HCT116 (cell line): ENCODE measurements at regions not wholly inside any gene's neighbourhood (a gene's known extent, or its start where the extent isn't known, plus 50 kb on each side); places are given as distances from the start of the nearest gene placed in this dataset.

Experiments
- ATAC-seq: fragments of 200-7000 bp; cut with Tn5 transposase; 2 replicates; pipeline ENCODE4 v1.9.1; 2020; ENCODE audit warnings: mild to moderate bottlenecking, moderate library complexity
- BruUV-seq: library from RNA; stranded (reverse); fragments of 400-500 nt; replicated peaks from 2 replicates; lab custom pipeline; 2021; lab: Mats Ljungman, UMichigan
- CTCF ChIA-PET: fragments of 300-600 bp; sonication (Branson Sonifier 250); formaldehyde crosslinking; loops from one replicate; lab custom pipeline; 2021; ENCODE audit warnings: antibody characterized with exemption; lab: Charles Lee
- POLR2A ChIA-PET: fragments of 300-600, 350-600 bp; sonication (Branson Sonifier 250); formaldehyde crosslinking; loops from one replicate; lab custom pipeline; 2021; ENCODE audit warnings: antibody characterized with exemption; lab: Charles Lee
- RAD21 ChIA-PET, 2 experiments: fragments of 300-600 bp; sonication (Branson Sonifier 250); formaldehyde crosslinking; loops; one replicate each; lab custom pipeline; 2023; ENCODE audit warnings: low total read pairs in 2 of 2; ENCODE audit not compliant: uncharacterized antibody in 2 of 2, unreplicated experiment in 2 of 2, low non-redundant PET in 1 of 2; lab: Charles Lee
- DNase-seq: peaks from one replicate; pipeline ENCODE4 v3.0.0-alpha.2; 2010; ENCODE audit warnings: low read depth, low spot score
- H2AFZ ChIP-seq: fragments of 200-600 bp; shearing (Covaris generic), sonication (generic); 2 replicates; pipeline ENCODE4 v1.6.1; 2017; ENCODE audit warnings: low read depth, mixed run types, mixed read lengths, antibody characterized with exemption, low read length; ENCODE audit not compliant: poor library complexity, severe bottlenecking
- H3K27ac ChIP-seq: 2 replicates; pipeline ENCODE4 v1.5.1; 2012; ENCODE audit warnings: low read depth, low read length
- H3K27me3 ChIP-seq: fragments of 200-600 bp; sonication (generic); 2 replicates; pipeline ENCODE4 v1.6.1; 2016; ENCODE audit warnings: mixed run types, low read length, mixed read lengths; ENCODE audit not compliant: insufficient read depth
- H3K36me3 ChIP-seq, 2 experiments: fragments of 200-500 bp in 1 of 2; fragments of 200-600 bp in 1 of 2; sonication (Bioruptor generic) in 1 of 2; sonication (generic) in 1 of 2; 2 replicates each; pipeline versions ENCODE4 v1.5.1 to v1.6.1; 2014 to 2016; ENCODE audit warnings: low read length in 2 of 2, inconsistent platforms in 1 of 2, mixed read lengths in 1 of 2, mixed run types in 1 of 2; ENCODE audit not compliant: insufficient read depth in 2 of 2, control insufficient read depth in 1 of 2
- H3K4me1 ChIP-seq, 2 experiments: fragments of 200-600 bp in 1 of 2; sonication (generic) in 1 of 2; 2 replicates each; pipeline versions ENCODE4 v1.5.1 to v1.6.1; 2012 to 2017; ENCODE audit warnings: low read length in 2 of 2, inconsistent platforms in 1 of 2, mild to moderate bottlenecking in 1 of 2, mixed read lengths in 1 of 2, mixed run types in 1 of 2, moderate library complexity in 1 of 2; ENCODE audit not compliant: insufficient read depth in 2 of 2, control insufficient read depth in 1 of 2
- H3K4me2 ChIP-seq: fragments of 200-600 bp; sonication (generic); 2 replicates; pipeline ENCODE4 v1.6.1; 2017; ENCODE audit warnings: mixed run types, low read length, mixed read lengths
- H3K4me3 ChIP-seq, 2 experiments: fragments of 200-600 bp in 1 of 2; sonication (generic) in 1 of 2; replicated peaks in 1 of 2; 2 replicates each; pipeline ENCODE4 v1.5.1; 2011 to 2016; ENCODE audit warnings: low read length in 2 of 2, control low read depth in 1 of 2, low read depth in 1 of 2, mild to moderate bottlenecking in 1 of 2, mixed read lengths in 1 of 2, mixed run types in 1 of 2
- H3K79me2 ChIP-seq: fragments of 200-600 bp; sonication (generic); 2 replicates; pipeline ENCODE4 v1.6.1; 2017; ENCODE audit warnings: mild to moderate bottlenecking, mixed run types, low read length, moderate library complexity, mixed read lengths; ENCODE audit not compliant: insufficient read depth
- H3K9ac ChIP-seq: fragments of 200-600 bp; sonication (generic); 2 replicates; pipeline ENCODE4 v1.6.1; 2016; ENCODE audit warnings: low read length, mixed read lengths
- H3K9me2 ChIP-seq: fragments of 200-600 bp; sonication (generic), shearing (Covaris generic); 2 replicates; pipeline ENCODE4 v1.6.1; 2017; ENCODE audit warnings: mixed run types, mild to moderate bottlenecking, moderate library complexity; ENCODE audit not compliant: insufficient read depth
- H3K9me3 ChIP-seq, 2 experiments: fragments of 200-500 bp in 1 of 2; fragments of 200-600 bp in 1 of 2; sonication (Bioruptor generic) in 1 of 2; sonication (generic) in 1 of 2; 2 replicates each; pipeline ENCODE4 v1.6.1; 2014 to 2017; ENCODE audit warnings: low read length in 2 of 2, mixed read lengths in 2 of 2, inconsistent platforms in 1 of 2, low read depth in 1 of 2, mild to moderate bottlenecking in 1 of 2, mixed run types in 1 of 2, moderate library complexity in 1 of 2; ENCODE audit not compliant: control insufficient read depth in 1 of 2, insufficient read depth in 1 of 2
- H4K20me1 ChIP-seq: fragments of 200-600 bp; sonication (generic), shearing (Covaris generic); 2 replicates; pipeline ENCODE4 v1.6.1; 2017; ENCODE audit warnings: mixed run types, mild to moderate bottlenecking, moderate library complexity; ENCODE audit not compliant: insufficient read depth
- CBX3 ChIP-seq: IDR thresholded peaks from 2 replicates; pipeline ENCODE4 v1.6.1; 2012; ENCODE audit warnings: low read depth
- CEBPB ChIP-seq: IDR thresholded peaks from 2 replicates; pipeline ENCODE4 v1.6.1; 2012; ENCODE audit warnings: low read depth
- EGR1 ChIP-seq: IDR thresholded peaks from 2 replicates; pipeline ENCODE4 v1.6.1; 2012; ENCODE audit warnings: low read depth
- ELF1 ChIP-seq: IDR thresholded peaks from 2 replicates; pipeline ENCODE4 v1.6.1; 2012; ENCODE audit warnings: low read depth, borderline replicate concordance
- EZH2 ChIP-seq: fragments of 200-600 bp; sonication (generic); IDR thresholded peaks from 2 replicates; pipeline ENCODE4 v1.6.1; 2017; ENCODE audit warnings: antibody characterized with exemption, mixed run types
- POLR2A ChIP-seq: IDR thresholded peaks from 2 replicates; pipeline ENCODE4 v1.7.0; 2011; ENCODE audit warnings: borderline replicate concordance; ENCODE audit not compliant: insufficient read depth, insufficient read length; ENCODE audit errors: extremely low read depth
- POLR2AphosphoS5 ChIP-seq: IDR thresholded peaks from 2 replicates; pipeline ENCODE4 v1.6.1; 2011; ENCODE audit warnings: mild to moderate bottlenecking, low read depth, low read length, moderate library complexity
- SIN3A ChIP-seq: IDR thresholded peaks from 2 replicates; pipeline ENCODE4 v1.6.1; 2012; ENCODE audit warnings: low read depth
- SP1 ChIP-seq: IDR thresholded peaks from 2 replicates; pipeline ENCODE4 v1.6.1; 2012; ENCODE audit warnings: low read depth
- TCF7L2 ChIP-seq: IDR thresholded peaks from 2 replicates; pipeline ENCODE4 v1.7.0; 2011; ENCODE audit warnings: borderline replicate concordance, inconsistent platforms; ENCODE audit not compliant: insufficient read depth, insufficient read length; ENCODE audit errors: extremely low read depth
- YY1 ChIP-seq: IDR thresholded peaks from 2 replicates; pipeline ENCODE4 v1.6.1; 2011; ENCODE audit warnings: low read length, low read depth, moderate library complexity, mild to moderate bottlenecking; ENCODE audit not compliant: insufficient replicate concordance; ENCODE audit errors: extremely low read depth
- ZFX ChIP-seq: fragments of 450-650 bp; IDR thresholded peaks from 2 replicates; pipeline ENCODE4 v1.6.1; 2017
- ZNF274 ChIP-seq: fragments of 200-500 bp; sonication (Bioruptor generic); IDR thresholded peaks from 2 replicates; pipeline ENCODE4 v1.6.1; 2014; ENCODE audit warnings: mild to moderate bottlenecking, low read depth, low read length, inconsistent platforms
- intact Hi-C: fragments of 100-400 bp; cut with micrococcal nuclease; formaldehyde crosslinking; loops from 2 replicates; pipeline ENCODE4 v1.10.0; 2022
- TF ChIP-seq, protein P1 (sequence below): IDR thresholded peaks from 2 replicates; pipeline ENCODE4 v1.6.1; 2012; ENCODE audit warnings: low read depth
- TF ChIP-seq, protein P2 (sequence below), 3 experiments: fragments of 200-600 bp in 1 of 3; sonication (generic) in 1 of 3; IDR thresholded peaks in 2 of 3; conservative IDR thresholded peaks in 1 of 3; 2 replicates each; pipeline ENCODE4 v1.5.1; 2012 to 2017; ENCODE audit warnings: low read depth in 2 of 3, low read length in 2 of 3, antibody characterized with exemption in 1 of 3, borderline replicate concordance in 1 of 3, control low read depth in 1 of 3, mild to moderate bottlenecking in 1 of 3, mixed read lengths in 1 of 3, mixed run types in 1 of 3, moderate library complexity in 1 of 3; ENCODE audit not compliant: insufficient read depth in 1 of 3
- TF ChIP-seq, protein P3 (sequence below): IDR thresholded peaks from 2 replicates; pipeline ENCODE4 v1.6.1; 2012
- TF ChIP-seq, protein P4 (sequence below): IDR thresholded peaks from 2 replicates; pipeline ENCODE4 v1.6.1; 2012

DNA sequence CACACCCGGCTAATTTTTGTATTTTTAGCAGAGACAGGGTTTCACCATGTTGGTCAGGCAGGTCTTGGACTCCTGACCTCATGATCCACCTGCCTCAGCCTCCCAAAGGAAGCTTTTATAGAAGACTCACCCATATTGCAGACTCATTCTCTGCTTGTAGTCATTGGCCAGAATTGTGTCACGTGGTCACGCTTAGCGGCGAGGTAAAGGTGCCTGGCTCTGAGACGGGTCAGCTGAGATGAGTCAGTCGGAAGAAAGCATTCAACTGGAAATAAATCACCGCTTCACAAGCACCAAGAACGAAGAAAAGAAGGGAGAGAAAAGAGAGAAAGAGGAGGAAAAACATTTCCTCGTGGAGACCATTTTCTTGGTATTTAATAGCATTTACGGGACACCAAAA lies 218.8 kb upstream of the NOCT start:
- Histone ChIP-seq H3K9me3 (no peaks in the 10 kb centered on the region), H3K4me1 (no peaks in the 10 kb centered on the region), H4K20me1 (no peaks in the 10 kb centered on the region), H3K9me2 (no peaks in the 10 kb centered on the region), H3K79me2 (no peaks in the 10 kb centered on the region), H3K27me3 (peaks cover 16% of the 10 kb centered on the region; the same call in 1 of the 2 replicates), H3K9ac (no peak overlapping the region), H2AFZ (no peak overlapping the region), H3K4me3 (no peak overlapping the region)
- POLR2A ChIA-PET, result no interaction called here
- intact Hi-C loops, result no loop called here
- RAD21 ChIA-PET, result no interaction called here
- DNase-seq, result no peak
- no peak for ATAC-seq
- CTCF ChIA-PET, result no interaction called here
- BruUV-seq, result no TSS peak
- no peak for TF ChIP-seq CBX3
- TF ChIP-seq ZNF274, result no peak
- no peak for TF ChIP-seq SIN3A
- TF ChIP-seq, protein P1, sequence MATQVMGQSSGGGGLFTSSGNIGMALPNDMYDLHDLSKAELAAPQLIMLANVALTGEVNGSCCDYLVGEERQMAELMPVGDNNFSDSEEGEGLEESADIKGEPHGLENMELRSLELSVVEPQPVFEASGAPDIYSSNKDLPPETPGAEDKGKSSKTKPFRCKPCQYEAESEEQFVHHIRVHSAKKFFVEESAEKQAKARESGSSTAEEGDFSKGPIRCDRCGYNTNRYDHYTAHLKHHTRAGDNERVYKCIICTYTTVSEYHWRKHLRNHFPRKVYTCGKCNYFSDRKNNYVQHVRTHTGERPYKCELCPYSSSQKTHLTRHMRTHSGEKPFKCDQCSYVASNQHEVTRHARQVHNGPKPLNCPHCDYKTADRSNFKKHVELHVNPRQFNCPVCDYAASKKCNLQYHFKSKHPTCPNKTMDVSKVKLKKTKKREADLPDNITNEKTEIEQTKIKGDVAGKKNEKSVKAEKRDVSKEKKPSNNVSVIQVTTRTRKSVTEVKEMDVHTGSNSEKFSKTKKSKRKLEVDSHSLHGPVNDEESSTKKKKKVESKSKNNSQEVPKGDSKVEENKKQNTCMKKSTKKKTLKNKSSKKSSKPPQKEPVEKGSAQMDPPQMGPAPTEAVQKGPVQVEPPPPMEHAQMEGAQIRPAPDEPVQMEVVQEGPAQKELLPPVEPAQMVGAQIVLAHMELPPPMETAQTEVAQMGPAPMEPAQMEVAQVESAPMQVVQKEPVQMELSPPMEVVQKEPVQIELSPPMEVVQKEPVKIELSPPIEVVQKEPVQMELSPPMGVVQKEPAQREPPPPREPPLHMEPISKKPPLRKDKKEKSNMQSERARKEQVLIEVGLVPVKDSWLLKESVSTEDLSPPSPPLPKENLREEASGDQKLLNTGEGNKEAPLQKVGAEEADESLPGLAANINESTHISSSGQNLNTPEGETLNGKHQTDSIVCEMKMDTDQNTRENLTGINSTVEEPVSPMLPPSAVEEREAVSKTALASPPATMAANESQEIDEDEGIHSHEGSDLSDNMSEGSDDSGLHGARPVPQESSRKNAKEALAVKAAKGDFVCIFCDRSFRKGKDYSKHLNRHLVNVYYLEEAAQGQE, result no peak
- TF ChIP-seq YY1, result no peak
- TF ChIP-seq, protein P2, sequence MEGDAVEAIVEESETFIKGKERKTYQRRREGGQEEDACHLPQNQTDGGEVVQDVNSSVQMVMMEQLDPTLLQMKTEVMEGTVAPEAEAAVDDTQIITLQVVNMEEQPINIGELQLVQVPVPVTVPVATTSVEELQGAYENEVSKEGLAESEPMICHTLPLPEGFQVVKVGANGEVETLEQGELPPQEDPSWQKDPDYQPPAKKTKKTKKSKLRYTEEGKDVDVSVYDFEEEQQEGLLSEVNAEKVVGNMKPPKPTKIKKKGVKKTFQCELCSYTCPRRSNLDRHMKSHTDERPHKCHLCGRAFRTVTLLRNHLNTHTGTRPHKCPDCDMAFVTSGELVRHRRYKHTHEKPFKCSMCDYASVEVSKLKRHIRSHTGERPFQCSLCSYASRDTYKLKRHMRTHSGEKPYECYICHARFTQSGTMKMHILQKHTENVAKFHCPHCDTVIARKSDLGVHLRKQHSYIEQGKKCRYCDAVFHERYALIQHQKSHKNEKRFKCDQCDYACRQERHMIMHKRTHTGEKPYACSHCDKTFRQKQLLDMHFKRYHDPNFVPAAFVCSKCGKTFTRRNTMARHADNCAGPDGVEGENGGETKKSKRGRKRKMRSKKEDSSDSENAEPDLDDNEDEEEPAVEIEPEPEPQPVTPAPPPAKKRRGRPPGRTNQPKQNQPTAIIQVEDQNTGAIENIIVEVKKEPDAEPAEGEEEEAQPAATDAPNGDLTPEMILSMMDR (IDR thresholded peaks at IDR 0.05 in 2 of 3, conservative IDR thresholded peaks at IDR 0.05 in 1 of 3; ENCODE audit: borderline replicate concordance in 1 of 3, insufficient read depth in 1 of 3, low read depth in 2 of 3, low read length in 2 of 3), result no peak
- no peak for TF ChIP-seq POLR2A
- TF ChIP-seq, protein P3, sequence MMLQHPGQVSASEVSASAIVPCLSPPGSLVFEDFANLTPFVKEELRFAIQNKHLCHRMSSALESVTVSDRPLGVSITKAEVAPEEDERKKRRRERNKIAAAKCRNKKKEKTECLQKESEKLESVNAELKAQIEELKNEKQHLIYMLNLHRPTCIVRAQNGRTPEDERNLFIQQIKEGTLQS, result no peak
- no peak for TF ChIP-seq EZH2
- TF ChIP-seq POLR2AphosphoS5, result no peak
- TF ChIP-seq, protein P4, sequence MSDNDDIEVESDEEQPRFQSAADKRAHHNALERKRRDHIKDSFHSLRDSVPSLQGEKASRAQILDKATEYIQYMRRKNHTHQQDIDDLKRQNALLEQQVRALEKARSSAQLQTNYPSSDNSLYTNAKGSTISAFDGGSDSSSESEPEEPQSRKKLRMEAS, result no peak
- no peak for TF ChIP-seq ZFX
- no peak for TF ChIP-seq EGR1
- no peak for TF ChIP-seq SP1
- no peak for TF ChIP-seq TCF7L2
- TF ChIP-seq ELF1, result no peak
- TF ChIP-seq CEBPB, result no peak
- TF ChIP-seq, all 23 proteins: peak for 0
- Histone ChIP-seq H3K27ac (no peak overlapping the region), H3K4me2 (no peak overlapping the region), H3K36me3 (no peaks in the 10 kb centered on the region)
